WERI-Rb-1 (cell line): ENCODE measurements at regions not wholly inside any gene's neighbourhood (a gene's known extent, or its start where the extent isn't known, plus 50 kb on each side); places are given as distances from the start of the nearest gene placed in this dataset.
"Not testable (repeated sequence)": the region's sequence is repeated elsewhere in the genome, so short reads cannot be mapped to it uniquely, and the experiment has no call there.

ENCODE experiments used
- DNase-seq: peaks from one replicate; pipeline ENCODE4 v3.0.0-alpha.2; 2020
- H3K27ac ChIP-seq: fragments of 250-450 bp; sonication (Bioruptor Pico); 2 replicates; pipeline ENCODE4 v1.5.1; 2020; ENCODE audit warnings: mild to moderate bottlenecking, moderate library complexity
- H3K27me3 ChIP-seq: fragments of 250-450 bp; sonication (Bioruptor Pico); 2 replicates; pipeline ENCODE4 v1.5.1; 2021; ENCODE audit warnings: mild to moderate bottlenecking, low read depth, moderate library complexity; ENCODE audit not compliant: insufficient read depth, severe bottlenecking
- H3K36me3 ChIP-seq: fragments of 250-450 bp; sonication (Bioruptor Pico); 2 replicates; pipeline ENCODE4 v1.5.1; 2020; ENCODE audit warnings: mild to moderate bottlenecking, moderate library complexity
- H3K4me3 ChIP-seq: 2 replicates; pipeline ENCODE4 v1.5.1; 2011; ENCODE audit warnings: low read depth, mild to moderate bottlenecking, control low read depth, low read length
- H3K9me3 ChIP-seq: fragments of 250-450 bp; sonication (Bioruptor Pico); 2 replicates; pipeline ENCODE4 v1.5.1; 2021; ENCODE audit warnings: mild to moderate bottlenecking, moderate library complexity; ENCODE audit not compliant: severe bottlenecking
- TF ChIP-seq, protein P1 (sequence below): IDR thresholded peaks from 2 replicates; pipeline ENCODE4 v1.5.1; 2011; ENCODE audit warnings: low read depth, mild to moderate bottlenecking, control low read depth, inconsistent platforms, low read length

DNA sequence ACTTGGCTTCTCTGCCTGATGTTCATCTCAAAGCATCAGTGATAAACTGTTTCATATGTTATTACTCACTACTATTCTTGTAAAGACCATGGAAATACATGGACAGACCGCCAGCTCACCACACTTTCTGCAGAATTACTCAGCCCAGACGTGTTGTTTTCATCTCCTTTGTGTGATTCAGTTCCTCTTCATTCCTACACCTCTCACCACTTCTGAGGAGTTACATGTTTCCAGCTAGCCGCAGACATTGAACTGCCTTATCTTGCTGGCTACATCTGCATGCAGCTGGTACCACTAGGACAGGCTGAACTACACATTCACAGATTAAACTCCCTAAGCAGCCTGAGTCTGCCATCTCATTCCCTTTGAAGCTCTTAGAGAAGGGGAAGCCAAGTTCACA lies 443.2 kb upstream of the FGF16 start:
- TF ChIP-seq, protein P1, sequence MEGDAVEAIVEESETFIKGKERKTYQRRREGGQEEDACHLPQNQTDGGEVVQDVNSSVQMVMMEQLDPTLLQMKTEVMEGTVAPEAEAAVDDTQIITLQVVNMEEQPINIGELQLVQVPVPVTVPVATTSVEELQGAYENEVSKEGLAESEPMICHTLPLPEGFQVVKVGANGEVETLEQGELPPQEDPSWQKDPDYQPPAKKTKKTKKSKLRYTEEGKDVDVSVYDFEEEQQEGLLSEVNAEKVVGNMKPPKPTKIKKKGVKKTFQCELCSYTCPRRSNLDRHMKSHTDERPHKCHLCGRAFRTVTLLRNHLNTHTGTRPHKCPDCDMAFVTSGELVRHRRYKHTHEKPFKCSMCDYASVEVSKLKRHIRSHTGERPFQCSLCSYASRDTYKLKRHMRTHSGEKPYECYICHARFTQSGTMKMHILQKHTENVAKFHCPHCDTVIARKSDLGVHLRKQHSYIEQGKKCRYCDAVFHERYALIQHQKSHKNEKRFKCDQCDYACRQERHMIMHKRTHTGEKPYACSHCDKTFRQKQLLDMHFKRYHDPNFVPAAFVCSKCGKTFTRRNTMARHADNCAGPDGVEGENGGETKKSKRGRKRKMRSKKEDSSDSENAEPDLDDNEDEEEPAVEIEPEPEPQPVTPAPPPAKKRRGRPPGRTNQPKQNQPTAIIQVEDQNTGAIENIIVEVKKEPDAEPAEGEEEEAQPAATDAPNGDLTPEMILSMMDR: no peak

DNA sequence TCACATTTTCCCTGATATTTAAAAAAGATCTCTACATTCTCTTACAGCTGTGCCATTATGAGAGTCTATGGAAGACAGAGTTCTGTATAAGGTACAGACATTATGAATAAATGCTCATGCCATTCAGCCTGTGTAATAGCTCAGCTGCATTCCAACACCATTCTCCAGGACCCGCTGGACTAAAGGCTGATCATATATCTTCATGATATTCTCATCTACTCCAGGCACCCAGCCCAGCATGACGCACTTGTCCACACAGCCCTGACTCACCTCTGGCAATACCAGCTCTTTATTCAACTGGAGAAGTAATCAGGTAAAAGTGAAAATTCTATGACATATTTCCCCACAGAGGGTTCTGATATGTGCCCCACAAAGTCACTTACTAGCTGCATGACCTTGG lies 437.5 kb upstream of the FGF16 start:
- TF ChIP-seq, protein P1: no peak
- H3K36me3 ChIP-seq: no peaks in the 10 kb centered on the region
- no peak overlapping the region for H3K27ac ChIP-seq
- DNase-seq: no peak
- no peak overlapping the region for H3K4me3 ChIP-seq
- H3K9me3 ChIP-seq: no peaks in the 10 kb centered on the region
- peaks cover 25% of the 10 kb centered on the region for H3K27me3 ChIP-seq

More for the DNA sequence above, 443.2 kb upstream of the FGF16 start:
- H3K4me3 ChIP-seq: no peak overlapping the region
- H3K36me3 ChIP-seq: no peaks in the 10 kb centered on the region
- no peaks in the 10 kb centered on the region for H3K9me3 ChIP-seq
- no peak for DNase-seq
- no peak overlapping the region for H3K27ac ChIP-seq
- H3K27me3 ChIP-seq: peaks cover 19% of the 10 kb centered on the region

DNA sequence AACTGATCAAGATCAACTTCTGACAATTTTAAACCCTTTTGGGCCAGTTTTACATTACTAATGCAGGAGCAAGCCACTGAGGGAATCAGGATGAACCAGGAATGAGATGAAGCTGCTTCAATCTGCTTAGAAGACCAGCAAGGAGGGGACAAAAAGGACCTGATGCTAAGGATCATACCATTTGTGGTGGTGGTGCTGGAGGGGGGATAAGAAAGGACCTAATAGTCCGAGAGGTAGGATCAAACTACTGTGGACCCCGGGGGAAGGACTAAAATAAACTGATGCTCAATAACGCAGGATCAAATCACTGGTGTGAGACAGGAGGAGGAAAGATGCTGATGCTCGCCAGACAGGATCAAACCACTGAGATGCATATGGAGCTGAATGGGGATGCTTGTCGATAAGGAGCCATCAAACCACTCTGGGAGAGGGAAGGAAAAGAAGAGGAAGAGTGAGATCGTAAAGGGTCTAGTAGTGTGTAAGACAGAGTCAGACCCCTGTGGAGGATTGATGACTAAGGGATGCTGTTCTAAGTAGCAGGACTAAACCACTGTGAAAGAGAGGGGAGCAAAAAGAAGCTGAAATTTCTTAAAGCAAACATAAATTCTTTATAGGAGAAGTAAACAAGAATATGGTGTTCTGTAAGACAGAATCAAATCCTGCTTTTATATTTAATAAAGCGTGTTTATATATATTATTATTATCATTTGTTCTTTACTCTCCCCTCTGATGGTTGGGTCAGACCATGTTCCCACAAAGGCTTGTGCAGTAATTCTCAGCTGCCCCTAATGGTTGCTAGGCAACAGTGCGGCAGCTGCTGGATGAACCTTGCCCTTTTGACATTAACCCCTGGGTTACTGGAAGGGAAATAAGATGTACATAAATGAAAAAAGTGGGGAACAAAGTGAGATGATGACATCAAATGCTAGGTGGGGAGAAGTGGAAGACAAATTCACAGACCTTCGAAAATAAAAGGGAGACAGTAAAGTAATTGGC lies 432.5 kb upstream of the FGF16 start:
- Histone ChIP-seq H3K9me3 (no peaks in the 10 kb centered on the region), H3K4me3 (no peak overlapping the region), H3K27me3 (peaks cover 15% of the 10 kb centered on the region), H3K27ac (no peak overlapping the region), H3K36me3 (no peaks in the 10 kb centered on the region)
- no peak for DNase-seq
- TF ChIP-seq, protein P1: no peak

DNA sequence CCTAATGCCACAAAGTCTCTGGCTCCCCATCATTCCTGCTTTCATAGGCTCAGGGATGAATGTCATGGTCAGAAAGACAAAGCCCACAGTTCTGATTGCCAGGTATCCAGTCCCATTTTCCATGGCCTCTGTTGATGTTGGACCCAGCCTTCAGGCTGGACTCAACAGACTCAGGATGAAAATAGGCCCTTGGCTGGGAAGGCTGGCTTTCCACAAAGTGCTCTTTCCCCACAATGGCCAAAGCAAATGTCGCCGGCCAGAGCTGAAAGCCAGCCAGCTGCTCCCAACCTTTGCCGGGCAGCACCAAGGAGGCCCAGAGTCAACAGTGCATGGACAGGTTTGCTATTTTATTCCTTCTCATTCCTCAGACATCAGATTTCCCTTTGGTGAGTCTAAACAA lies 430.1 kb upstream of the FGF16 start:
- DNase-seq: no peak
- no peaks in the 10 kb centered on the region for H3K36me3 ChIP-seq
- TF ChIP-seq, protein P1: no peak
- no peaks in the 10 kb centered on the region for H3K9me3 ChIP-seq
- peaks cover 23% of the 10 kb centered on the region for H3K27me3 ChIP-seq
- no peak overlapping the region for H3K27ac ChIP-seq
- H3K4me3 ChIP-seq: no peak overlapping the region

DNA sequence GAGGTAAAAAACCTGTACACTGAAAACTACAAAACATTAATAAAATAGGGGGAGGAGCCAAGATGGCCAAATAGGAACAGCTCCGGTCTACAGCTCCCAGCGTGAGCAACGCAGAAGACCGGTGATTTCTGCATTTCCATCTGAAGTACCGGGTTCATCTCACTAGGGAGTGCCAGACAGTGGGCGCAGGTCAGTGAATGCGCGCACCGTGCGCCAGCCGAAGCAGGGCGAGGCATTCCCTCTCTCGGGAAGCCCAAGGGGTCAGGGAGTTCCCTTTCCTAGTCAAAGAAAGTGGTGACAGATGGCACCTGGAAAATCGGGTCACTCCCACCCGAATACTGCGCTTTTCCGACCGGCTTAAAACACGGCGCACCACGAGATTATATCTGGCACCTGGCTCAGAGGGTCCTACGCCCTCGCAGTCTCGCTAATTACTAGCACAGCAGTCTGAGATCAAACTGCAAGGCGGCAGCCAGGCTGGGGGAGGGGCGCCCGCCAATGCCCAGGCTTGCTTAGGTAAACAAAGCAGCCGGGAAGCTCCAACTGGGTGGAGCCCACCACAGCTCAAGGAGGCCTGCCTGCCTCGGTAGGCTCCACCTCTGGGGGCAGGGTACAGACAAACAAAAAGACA lies 400.9 kb upstream of the FGF16 start:
- not testable (repeated sequence) for H3K36me3 ChIP-seq, H3K27ac ChIP-seq, H3K4me3 ChIP-seq, H3K9me3 ChIP-seq
- peaks cover 13% of the 10 kb centered on the region for H3K27me3 ChIP-seq
- DNase-seq: peak; percentile 13

DNA sequence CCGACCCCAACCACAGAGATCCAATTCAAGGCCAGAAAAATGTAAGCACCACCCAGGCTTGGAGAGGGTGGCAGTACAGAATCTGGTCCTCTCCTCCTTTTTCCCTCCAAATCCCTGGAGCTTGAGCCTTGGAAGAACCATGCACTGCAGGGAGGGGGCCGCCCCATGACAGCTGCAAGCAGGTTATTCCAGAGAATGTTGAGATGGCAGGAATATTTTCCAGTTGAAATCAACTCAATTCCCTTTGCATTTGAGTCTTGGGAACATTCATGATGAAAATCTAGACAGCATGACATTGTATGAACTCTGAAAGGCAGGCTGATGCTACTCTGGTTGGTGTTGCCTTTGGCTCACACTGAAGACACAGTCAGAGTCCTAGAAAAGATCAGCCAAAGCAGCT lies 386.6 kb upstream of the FGF16 start:
- Histone ChIP-seq H3K4me3 (no peak overlapping the region), H3K9me3 (no peaks in the 10 kb centered on the region), H3K27ac (no peak overlapping the region), H3K36me3 (no peaks in the 10 kb centered on the region), H3K27me3 (peaks cover 8% of the 10 kb centered on the region)
- DNase-seq: no peak
- TF ChIP-seq, protein P1: no peak
